ENCODE measurements at regions not wholly inside any gene's neighbourhood (a gene's known extent, or its start where the extent isn't known, plus 50 kb on each side); places are given as distances from the start of the nearest gene placed in this dataset.

- H3K9me3 ChIP-seq (ENCODE audit: low read length), result no peaks in the 10 kb centered on the region
- TF ChIP-seq RAD21 (conservative IDR thresholded peaks at IDR 0.05) (no peak), MXI1 (conservative IDR thresholded peaks at IDR 0.05; ENCODE audit: poor library complexity, severe bottlenecking) (no peak), EZH2 (IDR thresholded peaks at IDR 0.05; ENCODE audit: borderline replicate concordance, insufficient read depth, low read length, poor library complexity, severe bottlenecking) (no peak), EP300 (conservative IDR thresholded peaks at IDR 0.05; ENCODE audit: poor library complexity, severe bottlenecking) (no peak), TAF1 (IDR thresholded peaks at IDR 0.05; ENCODE audit: low read depth) (no peak), POLR2AphosphoS5 (IDR thresholded peaks at IDR 0.05) (no peak), SMC3 (conservative IDR thresholded peaks at IDR 0.05; ENCODE audit: poor library complexity) (no peak)
- TF ChIP-seq, protein P1, sequence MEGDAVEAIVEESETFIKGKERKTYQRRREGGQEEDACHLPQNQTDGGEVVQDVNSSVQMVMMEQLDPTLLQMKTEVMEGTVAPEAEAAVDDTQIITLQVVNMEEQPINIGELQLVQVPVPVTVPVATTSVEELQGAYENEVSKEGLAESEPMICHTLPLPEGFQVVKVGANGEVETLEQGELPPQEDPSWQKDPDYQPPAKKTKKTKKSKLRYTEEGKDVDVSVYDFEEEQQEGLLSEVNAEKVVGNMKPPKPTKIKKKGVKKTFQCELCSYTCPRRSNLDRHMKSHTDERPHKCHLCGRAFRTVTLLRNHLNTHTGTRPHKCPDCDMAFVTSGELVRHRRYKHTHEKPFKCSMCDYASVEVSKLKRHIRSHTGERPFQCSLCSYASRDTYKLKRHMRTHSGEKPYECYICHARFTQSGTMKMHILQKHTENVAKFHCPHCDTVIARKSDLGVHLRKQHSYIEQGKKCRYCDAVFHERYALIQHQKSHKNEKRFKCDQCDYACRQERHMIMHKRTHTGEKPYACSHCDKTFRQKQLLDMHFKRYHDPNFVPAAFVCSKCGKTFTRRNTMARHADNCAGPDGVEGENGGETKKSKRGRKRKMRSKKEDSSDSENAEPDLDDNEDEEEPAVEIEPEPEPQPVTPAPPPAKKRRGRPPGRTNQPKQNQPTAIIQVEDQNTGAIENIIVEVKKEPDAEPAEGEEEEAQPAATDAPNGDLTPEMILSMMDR (IDR thresholded peaks at IDR 0.05; ENCODE audit: poor library complexity, severe bottlenecking), result no peak
- TF ChIP-seq, protein P2, sequence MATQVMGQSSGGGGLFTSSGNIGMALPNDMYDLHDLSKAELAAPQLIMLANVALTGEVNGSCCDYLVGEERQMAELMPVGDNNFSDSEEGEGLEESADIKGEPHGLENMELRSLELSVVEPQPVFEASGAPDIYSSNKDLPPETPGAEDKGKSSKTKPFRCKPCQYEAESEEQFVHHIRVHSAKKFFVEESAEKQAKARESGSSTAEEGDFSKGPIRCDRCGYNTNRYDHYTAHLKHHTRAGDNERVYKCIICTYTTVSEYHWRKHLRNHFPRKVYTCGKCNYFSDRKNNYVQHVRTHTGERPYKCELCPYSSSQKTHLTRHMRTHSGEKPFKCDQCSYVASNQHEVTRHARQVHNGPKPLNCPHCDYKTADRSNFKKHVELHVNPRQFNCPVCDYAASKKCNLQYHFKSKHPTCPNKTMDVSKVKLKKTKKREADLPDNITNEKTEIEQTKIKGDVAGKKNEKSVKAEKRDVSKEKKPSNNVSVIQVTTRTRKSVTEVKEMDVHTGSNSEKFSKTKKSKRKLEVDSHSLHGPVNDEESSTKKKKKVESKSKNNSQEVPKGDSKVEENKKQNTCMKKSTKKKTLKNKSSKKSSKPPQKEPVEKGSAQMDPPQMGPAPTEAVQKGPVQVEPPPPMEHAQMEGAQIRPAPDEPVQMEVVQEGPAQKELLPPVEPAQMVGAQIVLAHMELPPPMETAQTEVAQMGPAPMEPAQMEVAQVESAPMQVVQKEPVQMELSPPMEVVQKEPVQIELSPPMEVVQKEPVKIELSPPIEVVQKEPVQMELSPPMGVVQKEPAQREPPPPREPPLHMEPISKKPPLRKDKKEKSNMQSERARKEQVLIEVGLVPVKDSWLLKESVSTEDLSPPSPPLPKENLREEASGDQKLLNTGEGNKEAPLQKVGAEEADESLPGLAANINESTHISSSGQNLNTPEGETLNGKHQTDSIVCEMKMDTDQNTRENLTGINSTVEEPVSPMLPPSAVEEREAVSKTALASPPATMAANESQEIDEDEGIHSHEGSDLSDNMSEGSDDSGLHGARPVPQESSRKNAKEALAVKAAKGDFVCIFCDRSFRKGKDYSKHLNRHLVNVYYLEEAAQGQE (IDR thresholded peaks at IDR 0.05; ENCODE audit: borderline replicate concordance), result no peak
- H3K27ac ChIP-seq (ENCODE audit: low read length), result no peak overlapping the region
- H3K9ac ChIP-seq (ENCODE audit: low read length), result no peak overlapping the region
- no peak overlapping the region for H2AFZ ChIP-seq (ENCODE audit: low read depth, low read length)
- no peak overlapping the region for H3K4me2 ChIP-seq (ENCODE audit: low read length)
- H3K9me2 ChIP-seq (ENCODE audit: insufficient read depth, low read length), result no peaks in the 10 kb centered on the region
- H4K20me1 ChIP-seq (ENCODE audit: insufficient read depth), result no peaks in the 10 kb centered on the region
- no peaks in the 10 kb centered on the region for H3K79me2 ChIP-seq (replicated peaks; ENCODE audit: insufficient read depth, low read length)
- H3K4me3 ChIP-seq (ENCODE audit: low read length), result no peak overlapping the region
- no peaks in the 10 kb centered on the region for H3K27me3 ChIP-seq (ENCODE audit: insufficient read depth, low read depth, low read length)
- no peaks in the 10 kb centered on the region for H3K36me3 ChIP-seq (ENCODE audit: insufficient read depth, low read length)
- H3F3A ChIP-seq (ENCODE audit: insufficient read depth, low read length, poor library complexity, severe bottlenecking), result no peaks in the 10 kb centered on the region
Measured at GRCh38 chrX:11040996-11041395, 70.1 kb upstream of the HCCS start.

DNA sequence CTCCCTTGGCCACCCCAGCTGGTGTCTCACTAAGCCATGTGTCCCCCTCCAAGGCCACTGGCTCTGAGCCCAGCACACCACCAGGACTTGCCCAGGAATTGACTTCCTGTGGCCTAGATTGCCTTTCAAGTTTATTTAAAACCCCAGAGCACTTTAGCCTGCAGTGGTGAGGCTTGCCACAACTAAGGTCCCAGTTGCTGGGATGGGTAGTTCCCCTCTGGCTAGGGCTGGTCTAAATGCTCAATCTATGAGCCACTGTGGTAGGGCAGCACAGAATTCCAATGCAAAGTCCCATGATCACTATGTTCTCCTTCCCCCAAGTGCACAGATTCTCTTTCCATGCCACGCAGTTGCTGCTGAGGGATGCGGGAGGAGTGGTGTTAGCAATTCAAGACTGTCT, 61.1 kb upstream of the HCCS start:
- H3K27ac ChIP-seq (ENCODE audit: low read length), result no peak overlapping the region
- H2AFZ ChIP-seq (ENCODE audit: low read depth, low read length), result no peak overlapping the region
- no peaks in the 10 kb centered on the region for H3K27me3 ChIP-seq (ENCODE audit: insufficient read depth, low read depth, low read length)
- H3K36me3 ChIP-seq (ENCODE audit: insufficient read depth, low read length), result no peaks in the 10 kb centered on the region
- H3K9ac ChIP-seq (ENCODE audit: low read length), result no peak overlapping the region
- TF ChIP-seq SMC3 (conservative IDR thresholded peaks at IDR 0.05; ENCODE audit: poor library complexity) (no peak), POLR2AphosphoS5 (IDR thresholded peaks at IDR 0.05) (no peak), TAF1 (IDR thresholded peaks at IDR 0.05; ENCODE audit: low read depth) (no peak), MXI1 (conservative IDR thresholded peaks at IDR 0.05; ENCODE audit: poor library complexity, severe bottlenecking) (no peak), EZH2 (IDR thresholded peaks at IDR 0.05; ENCODE audit: borderline replicate concordance, insufficient read depth, low read length, poor library complexity, severe bottlenecking) (no peak), EP300 (conservative IDR thresholded peaks at IDR 0.05; ENCODE audit: poor library complexity, severe bottlenecking) (no peak), RAD21 (conservative IDR thresholded peaks at IDR 0.05) (no peak)
- TF ChIP-seq, protein P1 (IDR thresholded peaks at IDR 0.05; ENCODE audit: poor library complexity, severe bottlenecking), result no peak
- TF ChIP-seq, protein P2 (IDR thresholded peaks at IDR 0.05; ENCODE audit: borderline replicate concordance), result no peak
- H3K9me2 ChIP-seq (ENCODE audit: insufficient read depth, low read length), result no peaks in the 10 kb centered on the region
- H3K9me3 ChIP-seq (ENCODE audit: low read length), result no peaks in the 10 kb centered on the region
- no peaks in the 10 kb centered on the region for H3K79me2 ChIP-seq (replicated peaks; ENCODE audit: insufficient read depth, low read length)
- no peaks in the 10 kb centered on the region for H3F3A ChIP-seq (ENCODE audit: insufficient read depth, low read length, poor library complexity, severe bottlenecking)
- H3K4me2 ChIP-seq (ENCODE audit: low read length), result no peak overlapping the region
- H3K4me3 ChIP-seq (ENCODE audit: low read length), result no peak overlapping the region
- no peaks in the 10 kb centered on the region for H4K20me1 ChIP-seq (ENCODE audit: insufficient read depth)

All from neural cell (in vitro differentiated cells).